DMS153 (cell line): ENCODE measurements at regions not wholly inside any gene's neighbourhood (a gene's known extent, or its start where the extent isn't known, plus 50 kb on each side); places are given as distances from the start of the nearest gene placed in this dataset.
"Not testable (repeated sequence)": the region's sequence is repeated elsewhere in the genome, so short reads cannot be mapped to it uniquely, and the experiment has no call there.

Experiments used
- DNase-seq: peaks from one replicate; lab custom pipeline; 2025; lab: John Stamatoyannopoulos, UW

GRCh38 chr18:72993250-72993649 is 125.5 kb upstream of the NETO1 start:
- DNase-seq = no peak

DNA sequence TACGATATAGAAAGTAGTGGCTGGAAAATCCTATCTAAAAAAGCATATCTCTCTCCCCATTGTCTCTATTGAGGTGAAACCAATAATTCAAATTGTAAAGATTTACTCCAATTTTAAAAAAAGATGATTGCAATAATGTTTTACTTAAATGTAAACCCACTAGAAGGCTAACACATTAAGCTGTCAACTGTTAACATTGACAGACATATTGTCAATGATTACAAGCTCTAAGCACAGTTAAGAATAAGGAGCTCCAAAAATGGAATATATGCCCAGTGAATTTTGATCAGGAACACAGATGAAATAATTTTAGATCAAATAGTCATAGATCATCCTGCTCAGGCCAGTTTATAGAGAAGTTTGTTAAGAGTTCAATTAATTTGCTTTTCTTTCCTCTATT is 123.6 kb upstream of the NETO1 start:
- DNase-seq = no peak

GRCh38 chr18:72987570-72987969 is 119.8 kb upstream of the NETO1 start:
- DNase-seq = not testable (repeated sequence)

DNA sequence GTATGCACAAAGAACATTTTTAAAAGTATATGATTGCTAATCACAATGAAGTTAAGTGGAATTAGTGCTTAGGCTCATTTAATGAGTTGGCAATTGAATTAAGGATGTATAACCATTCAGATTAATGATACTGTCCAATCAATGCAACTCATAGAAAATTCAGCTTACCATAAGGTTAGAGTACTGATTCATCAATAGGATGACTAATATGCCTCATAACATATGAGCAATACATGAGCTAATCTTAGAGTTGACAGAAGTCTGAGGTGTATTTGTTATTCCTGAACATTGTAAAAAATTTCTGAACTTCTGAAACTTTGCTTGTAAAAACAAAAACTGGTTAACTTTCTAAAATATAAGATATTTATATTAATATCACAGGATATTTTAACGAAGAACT is 118.3 kb upstream of the NETO1 start:
- no peak for DNase-seq

DNA sequence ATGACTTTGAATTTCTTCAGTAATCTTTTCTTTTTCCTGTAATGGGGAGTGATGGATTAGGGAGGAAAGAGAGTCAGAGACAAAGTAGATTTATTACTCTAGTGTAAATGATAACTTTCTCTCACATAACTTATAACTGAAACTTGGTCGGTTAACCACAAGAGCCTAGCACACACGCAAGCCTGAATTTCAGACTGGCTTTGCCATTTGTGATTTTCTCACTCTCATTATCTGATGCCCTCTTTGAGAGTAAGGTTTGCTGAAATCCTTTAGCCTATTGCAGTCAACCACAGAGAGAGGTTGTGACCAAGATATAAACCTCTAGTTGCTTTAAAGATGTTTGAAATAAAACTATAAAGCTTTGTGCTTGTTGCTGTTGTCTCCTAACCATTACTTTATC is 117.9 kb upstream of the NETO1 start:
- no peak for DNase-seq

DNA sequence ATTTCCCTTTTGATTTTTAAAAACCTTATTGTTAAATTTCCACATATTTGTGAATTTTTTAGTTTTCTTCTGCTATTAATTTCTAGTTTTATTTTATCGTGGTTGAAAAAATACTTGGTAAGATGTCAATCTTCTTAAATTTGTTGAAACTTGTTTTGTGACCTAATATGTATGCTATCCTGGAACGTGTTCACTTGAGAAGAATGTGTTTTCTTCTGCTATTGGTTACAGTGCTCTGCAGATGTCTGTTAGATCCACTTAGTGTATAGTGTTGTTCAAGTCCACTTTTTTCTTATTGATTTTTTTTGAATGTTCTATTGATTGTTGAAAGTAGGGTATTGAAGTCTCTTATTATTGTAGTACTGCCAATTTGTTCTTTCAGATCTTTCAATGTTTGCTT is 116.5 kb upstream of the NETO1 start:
- no peak for DNase-seq

- DNase-seq = no peak
Measured at GRCh38 chr18:72973841-72974240, 106.1 kb upstream of the NETO1 start.

- DNase-seq = no peak
Measured at GRCh38 chr18:72965616-72966015, 97.8 kb upstream of the NETO1 start.

GRCh38 chr18:72958195-72958594 is 90.4 kb upstream of the NETO1 start:
- DNase-seq = not testable (repeated sequence)

- DNase-seq = no peak
Measured at GRCh38 chr18:72948439-72948838, 80.7 kb upstream of the NETO1 start.

DNA sequence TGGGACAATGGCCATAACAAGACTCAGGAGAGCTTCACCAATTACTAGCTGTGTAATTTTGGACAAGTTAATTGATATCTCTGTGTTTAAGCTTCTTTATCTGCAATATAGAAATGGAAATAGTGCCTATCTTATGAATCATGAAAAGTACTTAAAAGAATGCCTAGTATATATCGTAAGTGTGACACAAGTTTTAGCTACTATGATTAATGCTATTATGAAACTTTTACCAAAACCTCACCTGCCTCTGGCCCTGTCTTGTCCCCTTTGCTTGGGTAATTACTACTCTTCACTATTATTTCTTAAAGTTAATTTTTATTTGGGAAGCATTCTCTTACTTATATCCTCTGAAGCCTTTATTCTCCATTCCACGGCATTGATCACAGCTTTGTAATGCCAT is 75.0 kb upstream of the NETO1 start:
- DNase-seq = no peak

GRCh38 chr18:72940986-72941385 is 73.2 kb upstream of the NETO1 start:
- no peak for DNase-seq

DNA sequence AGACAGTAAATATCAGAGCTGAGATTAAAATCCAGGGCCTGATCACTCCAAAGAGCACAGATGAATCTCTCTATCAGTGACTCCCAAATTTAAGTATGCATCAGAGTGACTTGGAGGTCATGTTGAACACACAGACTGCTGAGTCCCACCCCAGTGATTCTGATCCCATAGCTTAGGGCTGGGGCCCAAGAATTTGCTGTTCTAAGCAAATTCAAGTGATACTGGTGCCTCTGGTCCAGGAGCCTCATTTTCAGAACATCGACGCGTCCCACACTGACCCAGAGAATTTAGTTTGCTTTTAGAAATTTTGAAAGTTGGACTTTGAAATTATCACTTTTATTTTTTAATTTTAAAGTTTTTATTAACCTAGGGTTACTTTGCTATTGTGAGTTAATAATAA is 72.7 kb upstream of the NETO1 start:
- DNase-seq = no peak

- DNase-seq = no peak
Measured at GRCh38 chr18:72935744-72936143, 68.0 kb upstream of the NETO1 start.

DNA sequence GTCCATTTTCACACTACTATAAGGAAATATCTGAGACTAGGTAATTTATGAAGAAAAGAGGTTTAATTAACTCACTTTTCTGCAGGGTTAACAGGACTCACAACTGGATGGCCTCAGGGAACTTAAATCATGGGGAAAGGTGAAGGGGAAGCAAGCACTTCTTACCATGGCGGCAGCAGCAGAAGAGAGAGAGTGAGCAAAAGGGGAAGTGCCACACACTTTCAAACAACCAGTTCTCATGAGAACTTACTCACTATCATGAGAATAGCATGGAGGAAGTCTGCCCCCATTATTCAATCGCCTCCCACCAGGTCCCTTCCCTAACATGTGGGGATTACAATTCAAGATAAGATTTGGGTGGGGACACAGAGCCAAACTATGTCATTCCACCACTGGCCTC is 55.1 kb upstream of the NETO1 start:
- DNase-seq = no peak
